ENCODE measurements at regions not wholly inside any gene's neighbourhood (a gene's known extent, or its start where the extent isn't known, plus 50 kb on each side); places are given as distances from the start of the nearest gene placed in this dataset.
A peak's percentile ranks its signal among the peaks of the same experiment; 100 is the strongest.

- no peak overlapping the region for H3K4me2 ChIP-seq (ENCODE audit: low read length)
Observed at GRCh38 chr1:187396226-187396625, 567.5 kb downstream of the PLA2G4A start.

GRCh38 chr1:187396929-187397796, 568.4 kb downstream of the PLA2G4A start:
- no CpG with 5 or more reads among the region's 12 CpGs for WGBS (ENCODE audit: extremely low coverage, insufficient coverage, insufficient read length)
- no peak for DNase-seq
- no peaks in the 10 kb centered on the region for H3K79me2 ChIP-seq (ENCODE audit: control insufficient read depth, insufficient read depth, low read length, poor library complexity)

More at GRCh38 chr1:187396226-187396625, 567.5 kb downstream of the PLA2G4A start:
- Histone ChIP-seq H3K14ac (ENCODE audit: low read length) (no peak overlapping the region), H2BK12ac (ENCODE audit: low read length) (no peak overlapping the region), H3K27ac (ENCODE audit: low read depth, low read length) (no peak overlapping the region), H3K4me1 (ENCODE audit: control insufficient read depth in 1 of 2, insufficient read depth in 2 of 2, low read length in 2 of 2) (peaks cover 7 to 8% of the 10 kb centered on the region in 2 experiments), H3K79me2 (ENCODE audit: control insufficient read depth, insufficient read depth, low read length, poor library complexity) (no peaks in the 10 kb centered on the region), H3K4me3 (ENCODE audit: low read depth, low read length) (no peak overlapping the region), H3K18ac (ENCODE audit: low read length) (peak overlapping the region; percentile 28), H2AFZ (ENCODE audit: insufficient read depth, low read length, poor library complexity) (peak overlapping the region; percentile 8), H3K27me3 (ENCODE audit: insufficient read depth, low read length) (no peaks in the 10 kb centered on the region), H3K9me3 (ENCODE audit: insufficient read depth, low read depth, low read length) (no peaks in the 10 kb centered on the region), H3K36me3 (ENCODE audit: control insufficient read depth in 1 of 2, insufficient read depth in 2 of 2, low read length in 2 of 2) (no peaks in the 10 kb centered on the region), H3K4ac (ENCODE audit: low read depth, low read length) (no peak overlapping the region), H4K12ac (ENCODE audit: low read depth, low read length) (no peak overlapping the region), H3K23ac (ENCODE audit: low read length) (no peak overlapping the region), H2AK5ac (ENCODE audit: low read length) (no peak overlapping the region), H3K9ac (ENCODE audit: low read length) (no peak overlapping the region), H4K8ac (ENCODE audit: low read depth, low read length) (no peak overlapping the region), H2BK120ac (ENCODE audit: insufficient read depth, low read length, poor library complexity) (peak overlapping the region; percentile 8), H2BK5ac (ENCODE audit: low read depth, low read length, poor library complexity) (no peak overlapping the region), H3K79me1 (ENCODE audit: low read length) (no peaks in the 10 kb centered on the region), H4K91ac (ENCODE audit: low read depth, low read length) (peak overlapping the region; percentile 32)
- DNase-seq, result no peak

GRCh38 chr1:187408212-187409004, 579.7 kb downstream of the PLA2G4A start:
- no peak overlapping the region for H3K23ac ChIP-seq (ENCODE audit: low read length)
- peaks cover 2 to 12% of the 10 kb centered on the region in 2 experiments for H3K4me1 ChIP-seq (ENCODE audit: control insufficient read depth in 1 of 2, insufficient read depth in 2 of 2, low read length in 2 of 2)
- H2AK5ac ChIP-seq (ENCODE audit: low read length), result no peak overlapping the region
- no peak overlapping the region for H3K18ac ChIP-seq (ENCODE audit: low read length)
- H3K27ac ChIP-seq (ENCODE audit: low read depth, low read length), result peak overlapping the region; percentile 94
- H2BK5ac ChIP-seq (ENCODE audit: low read depth, low read length, poor library complexity), result peak overlapping the region; percentile 87
- H3K79me2 ChIP-seq (ENCODE audit: control insufficient read depth, insufficient read depth, low read length, poor library complexity), result no peaks in the 10 kb centered on the region
- H3K4ac ChIP-seq (ENCODE audit: low read depth, low read length), result no peak overlapping the region
- H3K79me1 ChIP-seq (ENCODE audit: low read length), result peaks cover 14% of the 10 kb centered on the region
- H3K4me3 ChIP-seq (ENCODE audit: low read depth, low read length), result no peak overlapping the region
- H2AFZ ChIP-seq (ENCODE audit: insufficient read depth, low read length, poor library complexity), result no peak overlapping the region
- no peaks in the 10 kb centered on the region for H3K9me3 ChIP-seq (ENCODE audit: insufficient read depth, low read depth, low read length)
- H3K14ac ChIP-seq (ENCODE audit: low read length), result peak overlapping the region; percentile 87
- no peak overlapping the region for H3K4me2 ChIP-seq (ENCODE audit: low read length)
- no peaks in the 10 kb centered on the region for H3K27me3 ChIP-seq (ENCODE audit: insufficient read depth, low read length)
- no peak overlapping the region for H2BK12ac ChIP-seq (ENCODE audit: low read length)
- peak overlapping the region; percentile 97 for H4K91ac ChIP-seq (ENCODE audit: low read depth, low read length)
- no peak overlapping the region for H3K9ac ChIP-seq (ENCODE audit: low read length)
- DNase-seq, result peak; percentile 44 to 77
- H4K8ac ChIP-seq (ENCODE audit: low read depth, low read length), result peak overlapping the region; percentile 58
- WGBS (ENCODE audit: extremely low coverage, insufficient coverage, insufficient read length), result no CpG with 5 or more reads among the region's 4 CpGs
- H2BK120ac ChIP-seq (ENCODE audit: insufficient read depth, low read length, poor library complexity), result peak overlapping the region; percentile 98
- no peak overlapping the region for H4K12ac ChIP-seq (ENCODE audit: low read depth, low read length)
- no peaks in the 10 kb centered on the region for H3K36me3 ChIP-seq (ENCODE audit: control insufficient read depth in 1 of 2, insufficient read depth in 2 of 2, low read length in 2 of 2)

More at GRCh38 chr1:187396929-187397796, 568.4 kb downstream of the PLA2G4A start:
- Histone ChIP-seq H3K4me1 (ENCODE audit: control insufficient read depth in 1 of 2, insufficient read depth in 2 of 2, low read length in 2 of 2) (peaks cover 7 to 8% of the 10 kb centered on the region in 2 experiments), H3K79me1 (ENCODE audit: low read length) (no peaks in the 10 kb centered on the region), H3K9me3 (ENCODE audit: insufficient read depth, low read depth, low read length) (no peaks in the 10 kb centered on the region), H3K36me3 (ENCODE audit: control insufficient read depth in 1 of 2, insufficient read depth in 2 of 2, low read length in 2 of 2) (no peaks in the 10 kb centered on the region), H2BK120ac (ENCODE audit: insufficient read depth, low read length, poor library complexity) (peak overlapping the region; percentile 8), H3K27me3 (ENCODE audit: insufficient read depth, low read length) (no peaks in the 10 kb centered on the region), H4K12ac (ENCODE audit: low read depth, low read length) (no peak overlapping the region), H3K9ac (ENCODE audit: low read length) (no peak overlapping the region), H3K4me2 (ENCODE audit: low read length) (no peak overlapping the region), H3K18ac (ENCODE audit: low read length) (no peak overlapping the region), H3K4ac (ENCODE audit: low read depth, low read length) (no peak overlapping the region), H2AK5ac (ENCODE audit: low read length) (no peak overlapping the region), H4K91ac (ENCODE audit: low read depth, low read length) (peak overlapping the region; percentile 32), H3K14ac (ENCODE audit: low read length) (no peak overlapping the region), H2BK5ac (ENCODE audit: low read depth, low read length, poor library complexity) (no peak overlapping the region), H2BK12ac (ENCODE audit: low read length) (peak overlapping the region; percentile 13), H3K4me3 (ENCODE audit: low read depth, low read length) (no peak overlapping the region), H3K23ac (ENCODE audit: low read length) (no peak overlapping the region), H2AFZ (ENCODE audit: insufficient read depth, low read length, poor library complexity) (peak overlapping the region; percentile 8), H3K27ac (ENCODE audit: low read depth, low read length) (no peak overlapping the region), H4K8ac (ENCODE audit: low read depth, low read length) (peak overlapping the region; percentile 21)

GRCh38 chr1:187409341-187409740, 580.6 kb downstream of the PLA2G4A start:
- no peak overlapping the region for H3K4me2 ChIP-seq (ENCODE audit: low read length)
- no peak overlapping the region for H2AK5ac ChIP-seq (ENCODE audit: low read length)
- H3K9me3 ChIP-seq (ENCODE audit: insufficient read depth, low read depth, low read length), result no peaks in the 10 kb centered on the region
- H3K18ac ChIP-seq (ENCODE audit: low read length), result no peak overlapping the region
- no peaks in the 10 kb centered on the region for H3K36me3 ChIP-seq (ENCODE audit: control insufficient read depth in 1 of 2, insufficient read depth in 2 of 2, low read length in 2 of 2)
- no peak overlapping the region for H3K4ac ChIP-seq (ENCODE audit: low read depth, low read length)
- H3K79me1 ChIP-seq (ENCODE audit: low read length), result peaks cover 14% of the 10 kb centered on the region
- no peak overlapping the region for H3K4me3 ChIP-seq (ENCODE audit: low read depth, low read length)
- no peak overlapping the region for H3K14ac ChIP-seq (ENCODE audit: low read length)
- H3K23ac ChIP-seq (ENCODE audit: low read length), result no peak overlapping the region
- peak overlapping the region; percentile 94 for H3K27ac ChIP-seq (ENCODE audit: low read depth, low read length)
- no peak overlapping the region for H4K8ac ChIP-seq (ENCODE audit: low read depth, low read length)
- no CpG with 5 or more reads among the region's 2 CpGs for WGBS (ENCODE audit: extremely low coverage, insufficient coverage, insufficient read length)
- peaks cover 2 to 12% of the 10 kb centered on the region in 2 experiments for H3K4me1 ChIP-seq (ENCODE audit: control insufficient read depth in 1 of 2, insufficient read depth in 2 of 2, low read length in 2 of 2)
- no peak overlapping the region for H3K9ac ChIP-seq (ENCODE audit: low read length)
- peak overlapping the region; percentile 43 for H2BK12ac ChIP-seq (ENCODE audit: low read length)
- H3K79me2 ChIP-seq (ENCODE audit: control insufficient read depth, insufficient read depth, low read length, poor library complexity), result no peaks in the 10 kb centered on the region
- no peak overlapping the region for H2BK120ac ChIP-seq (ENCODE audit: insufficient read depth, low read length, poor library complexity)
- H3K27me3 ChIP-seq (ENCODE audit: insufficient read depth, low read length), result no peaks in the 10 kb centered on the region
- peak; percentile 37 to 58 for DNase-seq
- H2AFZ ChIP-seq (ENCODE audit: insufficient read depth, low read length, poor library complexity), result no peak overlapping the region
- no peak overlapping the region for H4K12ac ChIP-seq (ENCODE audit: low read depth, low read length)
- H4K91ac ChIP-seq (ENCODE audit: low read depth, low read length), result no peak overlapping the region
- peak overlapping the region; percentile 12 for H2BK5ac ChIP-seq (ENCODE audit: low read depth, low read length, poor library complexity)

Measured in trophoblast cell (in vitro differentiated cells and primary cell).